K562 (cell line): ENCODE measurements at regions not wholly inside any gene's neighbourhood (a gene's known extent, or its start where the extent isn't known, plus 50 kb on each side); places are given as distances from the start of the nearest gene placed in this dataset.

Source experiments
- ATAC-seq: fragments of 200-7000 bp; cut with Tn5 transposase; 3 replicates; pipeline ENCODE4 v1.9.1; 2020; ENCODE audit warnings: moderate library complexity
- BruUV-seq: library from RNA; stranded (reverse); fragments of 400-500 nt; replicated peaks from 2 replicates; lab custom pipeline; 2021; lab: Mats Ljungman, UMichigan
- CTCF ChIA-PET: fragments of 300-600 bp; formaldehyde crosslinking; extraction: SDS; loops from one replicate; lab custom pipeline; 2021; ENCODE audit warnings: low intra/inter-chr PET ratio; lab: Yijun Ruan, JAX
- POLR2A ChIA-PET: fragments of 300-600, 350-650 bp; sonication (Branson Sonifier 250); formaldehyde crosslinking; extraction: SDS; loops from one replicate; lab custom pipeline; 2021; ENCODE audit warnings: antibody characterized with exemption, inconsistent platforms; lab: Yijun Ruan, JAX
- DNase-seq, 4 experiments: peaks; one replicate each; pipeline versions ENCODE4 v3.0.0 to v3.0.0-alpha.2; 2011 to 2018; ENCODE audit warnings: low spot score in 3 of 4, mixed read lengths in 3 of 4; ENCODE audit errors: extremely low read depth in 1 of 4
- FAIRE-seq: peaks from 2 replicates; lab custom pipeline; 2011; peaks lifted over from hg19 to GRCh38; lab: Jason Lieb, UNC
- H2AFZ ChIP-seq: 2 replicates; pipeline ENCODE4 v1.6.0; 2011; ENCODE audit warnings: low read depth, low read length, control low read depth, inconsistent platforms
- H3K27ac ChIP-seq: fragments of 200-600 bp; 3 replicates; pipeline ENCODE4 v1.8.0; 2011; ENCODE audit warnings: low read depth, mild to moderate bottlenecking, control low read depth, inconsistent platforms, low read length, moderate library complexity, mixed read lengths; ENCODE audit errors: extremely low read depth
- H3K27me3 ChIP-seq, 2 experiments: fragments of 300-600 bp in 1 of 2; 2 replicates in 1 of 2; 3 replicates in 1 of 2; pipeline versions ENCODE4 v1.6.0 to v1.8.0; 2011; ENCODE audit warnings: inconsistent platforms in 2 of 2, low read length in 2 of 2, mild to moderate bottlenecking in 1 of 2, mixed read lengths in 1 of 2, moderate library complexity in 1 of 2; ENCODE audit not compliant: control insufficient read depth in 2 of 2, insufficient read depth in 2 of 2
- H3K36me3 ChIP-seq: fragments of 300-600 bp; 3 replicates; pipeline ENCODE4 v1.8.0; 2011; ENCODE audit warnings: mild to moderate bottlenecking, low read length, inconsistent platforms; ENCODE audit not compliant: control insufficient read depth, insufficient read depth
- H3K4me1 ChIP-seq, 2 experiments: fragments of 200-600 bp in 1 of 2; replicated peaks in 1 of 2; 2 replicates in 1 of 2; 3 replicates in 1 of 2; pipeline versions ENCODE4 v1.5.1 to v1.8.0; 2011; ENCODE audit warnings: inconsistent platforms in 2 of 2, low read length in 2 of 2, mild to moderate bottlenecking in 1 of 2, mixed read lengths in 1 of 2, moderate library complexity in 1 of 2; ENCODE audit not compliant: control insufficient read depth in 2 of 2, insufficient read depth in 2 of 2
- H3K4me2 ChIP-seq: 2 replicates; pipeline ENCODE4 v1.6.1; 2011; ENCODE audit warnings: low read length, control low read depth, inconsistent platforms, mixed read lengths; ENCODE audit not compliant: insufficient read depth
- H3K4me3 ChIP-seq: fragments of 200-600 bp; sonication (generic), shearing (Covaris generic); 2 replicates; pipeline ENCODE4 v1.5.1; 2016; ENCODE audit warnings: control low read depth, inconsistent platforms
- H3K79me2 ChIP-seq: fragments of 200-600 bp; 3 replicates; pipeline ENCODE4 v1.8.0; 2011; ENCODE audit warnings: low read length, inconsistent platforms; ENCODE audit not compliant: control insufficient read depth, insufficient read depth
- H3K9ac ChIP-seq, 2 experiments: 2 replicates each; pipeline versions ENCODE4 v1.6.0 to v1.6.1; 2011; ENCODE audit warnings: low read depth in 2 of 2, low read length in 2 of 2, control low read depth in 1 of 2, inconsistent platforms in 1 of 2, mild to moderate bottlenecking in 1 of 2, mixed read lengths in 1 of 2; ENCODE audit not compliant: insufficient read depth in 1 of 2
- H3K9me1 ChIP-seq: one replicate; pipeline ENCODE4 v1.6.0; 2011; ENCODE audit warnings: inconsistent platforms, mild to moderate bottlenecking, low read length, moderate library complexity; ENCODE audit not compliant: control insufficient read depth, insufficient read depth
- H3K9me3 ChIP-seq: replicated peaks from 2 replicates; pipeline ENCODE4 v1.5.1; 2011; ENCODE audit warnings: low read depth, low read length, inconsistent platforms; ENCODE audit not compliant: control insufficient read depth, insufficient read depth
- H4K20me1 ChIP-seq: replicated peaks from 2 replicates; pipeline ENCODE4 v1.6.1; 2011; ENCODE audit warnings: low read length, inconsistent platforms, mixed read lengths; ENCODE audit not compliant: control insufficient read depth, insufficient read depth
- TGIF2 ChIP-seq: sonication (generic); formaldehyde crosslinking; IDR thresholded peaks from 2 replicates; pipeline ENCODE4 v1.8.1; 2022; ENCODE audit warnings: mild to moderate bottlenecking, missing genetic modification reagents, moderate library complexity
- WGBS: fragments of 100-300 bp; shearing (Covaris generic); methylation state at CpG from one replicate; pipeline ENCODE4 v1.1.6; 2016; ENCODE audit warnings: low coverage, mixed read lengths; ENCODE audit not compliant: insufficient coverage; ENCODE audit errors: missing lambda C conversion rate; 5-methylcytosine and 5-hydroxymethylcytosine counted together
- in situ Hi-C: fragments of 300-500 bp; cut with MboI; formaldehyde crosslinking; loops from 4 replicates; pipeline ENCODE4 v1.15.0; 2018; ENCODE audit warnings: inconsistent platforms, mixed read lengths
- intact Hi-C: fragments of 100-400 bp; cut with micrococcal nuclease; formaldehyde crosslinking; loops from 2 replicates; pipeline ENCODE4 v1.14.2; 2022
- TF ChIP-seq, protein P1 (sequence below), 2 experiments: fragments of 450-650 bp in 1 of 2; sonication (generic) in 1 of 2; formaldehyde crosslinking in 1 of 2; IDR thresholded peaks; 2 replicates each; pipeline versions ENCODE4 v1.7.1 to v1.9.0; 2016 to 2022; ENCODE audit warnings: inconsistent platforms in 1 of 2, mild to moderate bottlenecking in 1 of 2, missing genetic modification reagents in 1 of 2

DNA sequence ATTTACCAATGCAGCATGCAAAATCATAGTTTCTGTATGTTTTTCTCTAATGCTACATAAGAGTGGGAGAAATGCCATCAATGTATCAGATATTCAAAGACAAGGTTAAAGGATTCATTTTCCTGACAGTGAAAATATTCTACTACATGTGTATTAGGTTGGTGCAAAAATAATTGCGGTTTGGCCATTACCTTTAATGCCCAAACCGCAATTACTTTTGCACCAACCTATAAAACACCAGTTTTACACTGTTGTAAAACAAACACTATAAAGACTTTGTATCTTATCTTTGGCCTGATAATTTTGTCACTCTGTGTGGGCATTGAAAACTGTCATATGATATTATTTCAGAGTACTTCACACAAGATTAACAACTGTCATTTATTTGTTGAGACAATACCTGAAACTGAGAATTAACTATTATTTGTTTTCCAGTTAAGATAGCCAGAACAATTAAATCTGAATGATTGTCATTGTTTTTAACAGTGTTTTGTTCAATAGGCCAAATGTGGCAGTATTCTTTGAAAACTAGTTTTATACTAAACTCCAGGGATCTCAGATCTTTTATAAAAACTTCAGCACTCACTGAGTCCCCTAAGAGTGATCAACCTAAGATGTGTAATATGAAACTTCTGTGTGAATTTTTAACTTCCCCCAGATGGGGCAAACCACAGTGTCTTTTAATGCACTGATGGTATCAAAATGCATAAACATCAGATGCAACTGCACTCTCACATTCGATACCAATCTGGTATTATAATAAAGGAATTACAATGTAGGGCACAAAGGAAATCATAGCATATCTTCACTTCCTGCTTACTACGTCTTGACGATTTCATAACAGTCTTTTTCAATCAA is 53.8 kb upstream of the FBN2 start:
- no peak for FAIRE-seq
- WGBS: 0% methylated on average over 5 of the region's 5 CpGs
- POLR2A ChIA-PET: no interaction called here

More for the DNA sequence above, 53.8 kb upstream of the FBN2 start:
- intact Hi-C loops (no loop called here), in situ Hi-C loops (no loop called here)
- Histone ChIP-seq H3K79me2 (no peaks in the 10 kb centered on the region), H3K27me3 (no peaks in the 10 kb centered on the region), H3K4me2 (no peak overlapping the region), H3K27ac (no peak overlapping the region), H3K9me3 (no peaks in the 10 kb centered on the region), H3K4me1 (no peaks in the 10 kb centered on the region), H2AFZ (no peak overlapping the region), H4K20me1 (no peaks in the 10 kb centered on the region), H3K9ac (no peak overlapping the region), H3K9me1 (no peaks in the 10 kb centered on the region), H3K4me3 (no peak overlapping the region), H3K36me3 (no peaks in the 10 kb centered on the region)
- peak in 1 of 4 experiments; percentile 0 for DNase-seq
- CTCF ChIA-PET: no interaction called here
- TF ChIP-seq TGIF2 (CRISPR knock-in tag): no peak
- TF ChIP-seq, protein P1, sequence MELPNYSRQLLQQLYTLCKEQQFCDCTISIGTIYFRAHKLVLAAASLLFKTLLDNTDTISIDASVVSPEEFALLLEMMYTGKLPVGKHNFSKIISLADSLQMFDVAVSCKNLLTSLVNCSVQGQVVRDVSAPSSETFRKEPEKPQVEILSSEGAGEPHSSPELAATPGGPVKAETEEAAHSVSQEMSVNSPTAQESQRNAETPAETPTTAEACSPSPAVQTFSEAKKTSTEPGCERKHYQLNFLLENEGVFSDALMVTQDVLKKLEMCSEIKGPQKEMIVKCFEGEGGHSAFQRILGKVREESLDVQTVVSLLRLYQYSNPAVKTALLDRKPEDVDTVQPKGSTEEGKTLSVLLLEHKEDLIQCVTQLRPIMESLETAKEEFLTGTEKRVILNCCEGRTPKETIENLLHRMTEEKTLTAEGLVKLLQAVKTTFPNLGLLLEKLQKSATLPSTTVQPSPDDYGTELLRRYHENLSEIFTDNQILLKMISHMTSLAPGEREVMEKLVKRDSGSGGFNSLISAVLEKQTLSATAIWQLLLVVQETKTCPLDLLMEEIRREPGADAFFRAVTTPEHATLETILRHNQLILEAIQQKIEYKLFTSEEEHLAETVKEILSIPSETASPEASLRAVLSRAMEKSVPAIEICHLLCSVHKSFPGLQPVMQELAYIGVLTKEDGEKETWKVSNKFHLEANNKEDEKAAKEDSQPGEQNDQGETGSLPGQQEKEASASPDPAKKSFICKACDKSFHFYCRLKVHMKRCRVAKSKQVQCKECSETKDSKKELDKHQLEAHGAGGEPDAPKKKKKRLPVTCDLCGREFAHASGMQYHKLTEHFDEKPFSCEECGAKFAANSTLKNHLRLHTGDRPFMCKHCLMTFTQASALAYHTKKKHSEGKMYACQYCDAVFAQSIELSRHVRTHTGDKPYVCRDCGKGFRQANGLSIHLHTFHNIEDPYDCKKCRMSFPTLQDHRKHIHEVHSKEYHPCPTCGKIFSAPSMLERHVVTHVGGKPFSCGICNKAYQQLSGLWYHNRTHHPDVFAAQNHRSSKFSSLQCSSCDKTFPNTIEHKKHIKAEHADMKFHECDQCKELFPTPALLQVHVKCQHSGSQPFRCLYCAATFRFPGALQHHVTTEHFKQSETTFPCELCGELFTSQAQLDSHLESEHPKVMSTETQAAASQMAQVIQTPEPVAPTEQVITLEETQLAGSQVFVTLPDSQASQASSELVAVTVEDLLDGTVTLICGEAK (IDR thresholded peaks at IDR 0.05): peak; percentile 48; the same call in 1 of the 2 replicates
- TF ChIP-seq, protein P1 (CRISPR knock-in tag; IDR thresholded peaks at IDR 0.05): no peak
- no TSS peak for BruUV-seq
- ATAC-seq: no peak
